Upper lobe of left lung (tissue), 6 donors: ENCODE measurements at regions not wholly inside any gene's neighbourhood (a gene's known extent, or its start where the extent isn't known, plus 50 kb on each side); places are given as distances from the start of the nearest gene placed in this dataset.

ENCODE experiments used
- ATAC-seq, 2 donors: fragments of 200-7000 bp; cut with Tn5 transposase; one replicate each; pipeline ENCODE4 v1.9.1; 2022; ENCODE audit warnings: mild to moderate bottlenecking in 2 of 2, moderate library complexity in 2 of 2; ENCODE audit not compliant: low FRiP score in 2 of 2
- DNase-seq, 2 donors: peaks; one replicate each; pipeline ENCODE4 v3.0.0-alpha.2; 2019 to 2020
- H3K27ac ChIP-seq, 4 donors: fragments of 200-600 bp; sonication (generic); one replicate each; pipeline ENCODE4 v1.5.1; 2016 to 2019
- H3K27me3 ChIP-seq, 4 donors: fragments of 200-600 bp; sonication (generic); one replicate each; pipeline ENCODE4 v1.5.1; 2017 to 2019
- H3K36me3 ChIP-seq, 4 donors: fragments of 200-600 bp; sonication (generic); one replicate each; pipeline ENCODE4 v1.5.1; 2016 to 2019
- H3K4me1 ChIP-seq, 4 donors: fragments of 200-600 bp; sonication (generic); one replicate each; pipeline ENCODE4 v1.5.1; 2018 to 2019
- H3K4me3 ChIP-seq, 4 donors: fragments of 200-600 bp; sonication (generic); one replicate each; pipeline ENCODE4 v1.5.1; 2017 to 2019; ENCODE audit warnings: mild to moderate bottlenecking in 2 of 4, moderate library complexity in 1 of 4
- H3K9me3 ChIP-seq, 4 donors: fragments of 200-600 bp; sonication (generic); one replicate each; pipeline ENCODE4 v1.5.1; 2018 to 2019
- EP300 ChIP-seq, 4 donors: sonication (generic); formaldehyde crosslinking; IDR thresholded peaks; one replicate each; pipeline ENCODE4 v1.5.1; 2017; ENCODE audit warnings: antibody characterized with exemption in 4 of 4, control low read depth in 2 of 4
- POLR2A ChIP-seq, 4 donors: fragments of 450-650 bp; IDR thresholded peaks; one replicate each; pipeline ENCODE4 v1.5.1; 2016 to 2017; ENCODE audit warnings: antibody characterized with exemption in 4 of 4, mild to moderate bottlenecking in 2 of 4
- POLR2AphosphoS5 ChIP-seq, 2 donors: sonication (generic); formaldehyde crosslinking; IDR thresholded peaks; one replicate each; pipeline ENCODE4 v1.5.1; 2017; ENCODE audit warnings: antibody characterized with exemption in 2 of 2
- WGBS, 2 donors: methylation state at CpG; one replicate each; pipeline ENCODE4 v1.1.5; 2017 to 2018; 5-methylcytosine and 5-hydroxymethylcytosine counted together
- TF ChIP-seq, protein P1 (sequence below), 6 experiments: fragments of 450-650 bp in 4 of 6; fragments of 200-600 bp in 2 of 6; sonication (generic) in 2 of 6; IDR thresholded peaks; one replicate each; pipeline ENCODE4 v1.5.1; 2016 to 2019; ENCODE audit warnings: antibody characterized with exemption in 6 of 6
- donor health status: DM: no; HTN: no; CAD: no; lungs with moderate emphysema.
- donor health status: DM: no; HTN: yes; CAD: no; lungs with severe emphysema.

DNA sequence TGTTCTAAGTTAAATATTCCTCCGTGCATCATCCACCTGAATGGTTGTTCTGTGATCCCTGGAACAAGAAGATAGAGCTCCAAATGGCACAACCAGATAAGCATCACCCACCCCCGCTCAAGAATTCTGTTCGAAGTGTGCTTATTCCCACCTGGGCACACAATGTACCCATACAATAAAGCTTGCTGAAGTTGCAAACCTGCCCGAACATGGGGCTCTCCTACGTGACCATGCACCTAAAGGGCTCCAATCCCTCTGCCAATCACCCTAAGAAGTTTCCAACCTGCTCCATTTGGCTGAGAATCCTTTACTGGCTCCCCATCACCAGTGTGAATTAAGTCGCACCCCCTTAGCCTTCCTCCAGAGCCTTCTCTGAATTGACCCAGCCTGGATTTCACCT is 1157.4 kb downstream of the TBC1D22A start:
- Histone ChIP-seq H3K27me3 (no peaks in the 10 kb centered on the region), H3K4me3 (no peak overlapping the region), H3K9me3 (no peaks in the 10 kb centered on the region), H3K36me3 (no peaks in the 10 kb centered on the region), H3K4me1 (no peaks in the 10 kb centered on the region), H3K27ac (no peak overlapping the region)
- ATAC-seq (no peak), DNase-seq (no peak)
- WGBS, 2 donors: 79 to 83% methylated on average over 6 of the region's 6 CpGs
- no peak for TF ChIP-seq POLR2AphosphoS5 (IDR thresholded peaks at IDR 0.05)
- TF ChIP-seq, protein P1, sequence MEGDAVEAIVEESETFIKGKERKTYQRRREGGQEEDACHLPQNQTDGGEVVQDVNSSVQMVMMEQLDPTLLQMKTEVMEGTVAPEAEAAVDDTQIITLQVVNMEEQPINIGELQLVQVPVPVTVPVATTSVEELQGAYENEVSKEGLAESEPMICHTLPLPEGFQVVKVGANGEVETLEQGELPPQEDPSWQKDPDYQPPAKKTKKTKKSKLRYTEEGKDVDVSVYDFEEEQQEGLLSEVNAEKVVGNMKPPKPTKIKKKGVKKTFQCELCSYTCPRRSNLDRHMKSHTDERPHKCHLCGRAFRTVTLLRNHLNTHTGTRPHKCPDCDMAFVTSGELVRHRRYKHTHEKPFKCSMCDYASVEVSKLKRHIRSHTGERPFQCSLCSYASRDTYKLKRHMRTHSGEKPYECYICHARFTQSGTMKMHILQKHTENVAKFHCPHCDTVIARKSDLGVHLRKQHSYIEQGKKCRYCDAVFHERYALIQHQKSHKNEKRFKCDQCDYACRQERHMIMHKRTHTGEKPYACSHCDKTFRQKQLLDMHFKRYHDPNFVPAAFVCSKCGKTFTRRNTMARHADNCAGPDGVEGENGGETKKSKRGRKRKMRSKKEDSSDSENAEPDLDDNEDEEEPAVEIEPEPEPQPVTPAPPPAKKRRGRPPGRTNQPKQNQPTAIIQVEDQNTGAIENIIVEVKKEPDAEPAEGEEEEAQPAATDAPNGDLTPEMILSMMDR (IDR thresholded peaks at IDR 0.05): no peak
- no peak for TF ChIP-seq POLR2A (IDR thresholded peaks at IDR 0.05)
- TF ChIP-seq EP300 (IDR thresholded peaks at IDR 0.05): no peak

DNA sequence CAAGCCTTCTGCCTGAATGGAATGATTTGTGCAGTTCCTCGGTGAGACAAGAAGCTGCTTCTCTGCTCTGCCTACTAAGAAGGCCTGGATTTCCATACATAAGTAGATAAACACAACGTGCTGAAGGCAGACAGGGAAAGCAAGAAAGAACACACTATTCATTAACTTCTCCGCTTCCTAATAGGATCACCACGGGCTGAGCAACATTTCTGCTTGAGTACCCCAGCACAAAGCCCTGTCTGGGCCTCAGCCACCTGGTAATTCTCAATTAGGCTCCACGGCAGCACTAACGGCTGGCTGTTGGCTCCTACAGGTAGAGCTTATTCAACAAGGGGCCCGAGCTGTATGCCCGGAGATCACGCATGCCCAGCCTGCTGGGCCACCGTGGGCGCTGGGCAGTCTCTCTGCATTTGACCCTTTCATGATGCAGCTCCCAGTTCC is 1156.6 kb downstream of the TBC1D22A start:
- Histone ChIP-seq H3K27ac (no peak overlapping the region), H3K4me3 (no peak overlapping the region), H3K4me1 (no peaks in the 10 kb centered on the region), H3K9me3 (no peaks in the 10 kb centered on the region), H3K36me3 (no peaks in the 10 kb centered on the region), H3K27me3 (no peaks in the 10 kb centered on the region)
- no peak for DNase-seq
- no peak for ATAC-seq
- TF ChIP-seq EP300 (IDR thresholded peaks at IDR 0.05): no peak
- TF ChIP-seq, protein P1 (IDR thresholded peaks at IDR 0.05): no peak
- TF ChIP-seq POLR2AphosphoS5 (IDR thresholded peaks at IDR 0.05): no peak
- no peak for TF ChIP-seq POLR2A (IDR thresholded peaks at IDR 0.05)
- WGBS, 2 donors: 65 to 79% methylated on average over 6 to 11 of the region's 11 CpGs

DNA sequence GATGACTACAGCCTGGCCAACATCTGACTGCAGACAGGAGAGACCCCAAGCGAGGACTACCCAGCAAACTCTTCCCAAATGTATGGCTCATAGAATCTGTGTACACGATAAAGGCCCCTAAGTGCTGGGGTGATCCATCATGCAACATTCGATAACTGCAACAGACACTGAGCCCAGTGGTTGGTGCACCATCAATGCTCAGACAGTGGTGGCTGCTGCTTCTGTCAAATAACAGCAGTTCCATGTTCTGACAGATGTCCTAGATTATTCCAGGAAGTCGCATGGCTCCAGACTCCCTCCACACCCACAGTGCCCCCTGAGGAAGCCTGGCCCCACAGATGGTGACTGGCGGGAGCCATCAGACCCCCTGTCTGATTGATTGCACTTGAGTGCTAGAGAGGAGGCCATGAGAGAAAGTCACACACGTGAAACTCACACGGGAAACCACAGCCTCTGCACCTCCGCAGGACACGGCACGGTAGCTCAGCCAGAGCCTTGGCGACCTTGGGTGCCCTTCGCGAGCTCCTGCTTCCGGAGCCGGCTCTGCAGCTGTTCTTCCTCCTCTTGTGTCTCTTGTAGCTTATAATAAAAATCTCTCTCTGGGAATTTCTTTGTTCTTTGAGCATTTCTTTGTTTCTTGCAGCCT is 1155.9 kb downstream of the TBC1D22A start:
- WGBS, 2 donors: 44 to 53% methylated on average over 8 to 15 of the region's 15 CpGs
- ATAC-seq: no peak
- Histone ChIP-seq H3K27me3 (no peaks in the 10 kb centered on the region), H3K4me1 (no peaks in the 10 kb centered on the region), H3K36me3 (no peaks in the 10 kb centered on the region), H3K9me3 (no peaks in the 10 kb centered on the region), H3K4me3 (no peak overlapping the region), H3K27ac (no peak overlapping the region)
- TF ChIP-seq POLR2AphosphoS5 (IDR thresholded peaks at IDR 0.05): no peak
- no peak for TF ChIP-seq EP300 (IDR thresholded peaks at IDR 0.05)
- TF ChIP-seq, protein P1 (IDR thresholded peaks at IDR 0.05): no peak
- TF ChIP-seq POLR2A (IDR thresholded peaks at IDR 0.05): no peak
- DNase-seq: peak in 1 of 2 donors; percentile 30

DNA sequence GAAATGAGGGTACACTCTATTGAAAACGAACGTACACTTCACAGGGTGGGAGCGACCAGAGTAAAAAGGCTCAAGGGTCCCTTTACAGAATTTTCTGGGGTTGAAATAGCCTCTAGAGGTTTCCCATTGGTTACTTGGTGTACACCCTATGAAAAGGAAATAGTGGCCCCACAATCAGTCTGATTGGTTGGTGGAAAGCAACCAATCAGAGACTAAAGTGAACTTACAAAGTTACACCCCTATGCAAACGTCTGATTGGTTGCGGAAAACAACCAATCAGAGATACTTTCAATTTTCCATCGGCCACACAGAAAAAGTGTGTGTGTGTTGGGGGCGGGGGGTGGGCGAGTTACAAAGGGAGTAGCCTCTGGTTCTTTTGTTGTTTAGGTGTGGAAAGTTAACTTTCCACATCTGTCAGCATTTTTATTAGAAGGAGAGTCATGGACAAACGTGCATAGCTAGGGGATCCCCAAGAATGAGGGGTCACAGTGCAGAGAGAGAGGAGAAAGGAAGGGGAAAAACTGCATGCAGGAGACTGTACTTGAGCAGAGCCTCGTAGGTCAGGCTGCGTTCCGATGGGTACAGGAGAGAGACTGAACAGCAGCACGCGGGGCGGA is 1152.1 kb downstream of the TBC1D22A start:
- Histone ChIP-seq H3K27me3 (no peaks in the 10 kb centered on the region), H3K27ac (no peak overlapping the region), H3K4me3 (no peak overlapping the region), H3K4me1 (no peaks in the 10 kb centered on the region), H3K9me3 (peaks cover 0 to 7% (median 4%) of the 10 kb centered on the region in 4 donors), H3K36me3 (no peaks in the 10 kb centered on the region)
- TF ChIP-seq, protein P1 (IDR thresholded peaks at IDR 0.05): no peak
- no peak for TF ChIP-seq POLR2A (IDR thresholded peaks at IDR 0.05)
- no peak for TF ChIP-seq EP300 (IDR thresholded peaks at IDR 0.05)
- no peak for TF ChIP-seq POLR2AphosphoS5 (IDR thresholded peaks at IDR 0.05)
- no peak for DNase-seq
- ATAC-seq: no peak
- WGBS, 2 donors: 81 to 89% methylated on average over 15 of the region's 15 CpGs
